ENCODE measurements at regions not wholly inside any gene's neighbourhood (a gene's known extent, or its start where the extent isn't known, plus 50 kb on each side); places are given as distances from the start of the nearest gene placed in this dataset.

DNA sequence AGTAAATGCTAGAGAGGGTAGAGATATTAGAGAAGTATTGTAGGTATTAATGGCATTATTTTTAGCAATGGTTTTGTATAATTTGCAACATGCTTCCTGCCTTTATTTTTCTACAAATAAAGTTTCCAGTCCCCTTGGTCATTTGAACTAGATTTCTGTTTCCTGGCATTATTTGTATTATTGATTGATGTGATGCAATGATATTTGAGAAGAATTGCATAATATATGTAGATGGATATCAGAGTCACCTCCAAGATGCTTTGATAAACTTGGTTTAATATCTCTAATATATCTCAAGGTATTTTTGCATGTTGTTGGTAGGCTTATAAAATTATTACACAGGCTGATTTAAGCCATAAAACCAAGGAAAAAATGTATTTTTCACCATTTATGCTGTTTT lies 1054.5 kb downstream of the SLITRK1 start:
- H3K27me3 ChIP-seq, result no peaks in the 10 kb centered on the region

GRCh38 chr13:82822935-82823334 lies 1059.3 kb downstream of the SLITRK1 start:
- no peak for ATAC-seq
- H3K9me3 ChIP-seq, result no peaks in the 10 kb centered on the region
- H3K4me3 ChIP-seq, result no peak overlapping the region
- H3K27ac ChIP-seq, result no peak overlapping the region
- no peaks in the 10 kb centered on the region for H3K36me3 ChIP-seq
- H3K4me1 ChIP-seq, result no peaks in the 10 kb centered on the region
- WGBS, 2 donors (ENCODE audit: low coverage in 1 of 2), result 90 to 92% methylated on average over 6 to 10 of the region's 10 CpGs
- TF ChIP-seq POLR2AphosphoS5 (IDR thresholded peaks at IDR 0.05) (no peak), POLR2A (IDR thresholded peaks at IDR 0.05) (no peak), EP300 (IDR thresholded peaks at IDR 0.05) (no peak)
- TF ChIP-seq, protein P1, sequence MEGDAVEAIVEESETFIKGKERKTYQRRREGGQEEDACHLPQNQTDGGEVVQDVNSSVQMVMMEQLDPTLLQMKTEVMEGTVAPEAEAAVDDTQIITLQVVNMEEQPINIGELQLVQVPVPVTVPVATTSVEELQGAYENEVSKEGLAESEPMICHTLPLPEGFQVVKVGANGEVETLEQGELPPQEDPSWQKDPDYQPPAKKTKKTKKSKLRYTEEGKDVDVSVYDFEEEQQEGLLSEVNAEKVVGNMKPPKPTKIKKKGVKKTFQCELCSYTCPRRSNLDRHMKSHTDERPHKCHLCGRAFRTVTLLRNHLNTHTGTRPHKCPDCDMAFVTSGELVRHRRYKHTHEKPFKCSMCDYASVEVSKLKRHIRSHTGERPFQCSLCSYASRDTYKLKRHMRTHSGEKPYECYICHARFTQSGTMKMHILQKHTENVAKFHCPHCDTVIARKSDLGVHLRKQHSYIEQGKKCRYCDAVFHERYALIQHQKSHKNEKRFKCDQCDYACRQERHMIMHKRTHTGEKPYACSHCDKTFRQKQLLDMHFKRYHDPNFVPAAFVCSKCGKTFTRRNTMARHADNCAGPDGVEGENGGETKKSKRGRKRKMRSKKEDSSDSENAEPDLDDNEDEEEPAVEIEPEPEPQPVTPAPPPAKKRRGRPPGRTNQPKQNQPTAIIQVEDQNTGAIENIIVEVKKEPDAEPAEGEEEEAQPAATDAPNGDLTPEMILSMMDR (IDR thresholded peaks at IDR 0.05), result no peak
- no peaks in the 10 kb centered on the region for H3K27me3 ChIP-seq

More for the DNA sequence above, 1054.5 kb downstream of the SLITRK1 start:
- H3K9me3 ChIP-seq, result no peaks in the 10 kb centered on the region
- H3K36me3 ChIP-seq, result no peaks in the 10 kb centered on the region
- H3K4me1 ChIP-seq, result no peaks in the 10 kb centered on the region
- H3K4me3 ChIP-seq, result no peak overlapping the region
- no peak overlapping the region for H3K27ac ChIP-seq
- ATAC-seq, result no peak
- TF ChIP-seq POLR2A (IDR thresholded peaks at IDR 0.05), result no peak
- no peak for TF ChIP-seq EP300 (IDR thresholded peaks at IDR 0.05)
- TF ChIP-seq POLR2AphosphoS5 (IDR thresholded peaks at IDR 0.05), result no peak
- TF ChIP-seq, protein P1 (IDR thresholded peaks at IDR 0.05), result no peak

- Histone ChIP-seq H3K36me3 (no peaks in the 10 kb centered on the region), H3K4me3 (no peak overlapping the region), H3K27me3 (no peaks in the 10 kb centered on the region), H3K9me3 (peaks cover 0 to 11% (median 0%) of the 10 kb centered on the region in 3 donors), H3K27ac (no peak overlapping the region), H3K4me1 (no peaks in the 10 kb centered on the region)
- TF ChIP-seq, protein P1 (IDR thresholded peaks at IDR 0.05), result no peak
- no peak for TF ChIP-seq EP300 (IDR thresholded peaks at IDR 0.05)
- no peak for TF ChIP-seq POLR2A (IDR thresholded peaks at IDR 0.05)
- TF ChIP-seq POLR2AphosphoS5 (IDR thresholded peaks at IDR 0.05), result no peak
- ATAC-seq, result no peak
- 63 to 75% methylated on average over 3 of the region's 3 CpGs for WGBS, 2 donors (ENCODE audit: low coverage in 1 of 2)
Measured at GRCh38 chr13:82817133-82817532, 1065.1 kb downstream of the SLITRK1 start.

DNA sequence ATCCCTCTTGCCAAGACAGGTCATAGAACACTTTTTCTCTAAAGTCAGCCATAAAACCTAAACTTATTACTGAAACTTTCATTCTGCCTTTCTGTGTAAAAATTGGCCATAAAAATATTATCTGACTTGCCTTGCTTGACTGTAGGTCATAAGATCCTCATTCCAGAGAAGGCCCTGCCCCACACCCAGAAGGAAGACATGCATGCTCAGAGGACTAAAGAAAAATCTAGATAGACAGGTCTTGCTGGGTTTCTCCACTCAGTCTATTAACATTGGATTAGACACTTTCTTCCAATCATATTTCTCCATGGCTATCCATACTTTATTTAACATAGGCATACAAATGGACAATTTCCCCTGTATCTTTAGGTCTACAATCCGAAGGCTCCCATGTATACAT lies 1066.5 kb downstream of the SLITRK1 start:
- H3K4me3 ChIP-seq, result no peak overlapping the region
- TF ChIP-seq POLR2A (IDR thresholded peaks at IDR 0.05), result no peak
- no peak for TF ChIP-seq POLR2AphosphoS5 (IDR thresholded peaks at IDR 0.05)
- TF ChIP-seq, protein P1 (IDR thresholded peaks at IDR 0.05), result no peak
- H3K4me1 ChIP-seq, result no peaks in the 10 kb centered on the region
- H3K9me3 ChIP-seq, result peaks cover 0 to 11% (median 0%) of the 10 kb centered on the region in 3 donors
- H3K27ac ChIP-seq, result no peak overlapping the region
- H3K36me3 ChIP-seq, result no peaks in the 10 kb centered on the region
- H3K27me3 ChIP-seq, result no peaks in the 10 kb centered on the region
- 40 to 75% methylated on average over 1 of the region's 1 CpG for WGBS, 2 donors (ENCODE audit: low coverage in 1 of 2)
- ATAC-seq, result no peak

- ATAC-seq, result no peak
- H3K27ac ChIP-seq, result no peak overlapping the region
- TF ChIP-seq POLR2AphosphoS5 (IDR thresholded peaks at IDR 0.05), result no peak
- no peak for TF ChIP-seq EP300 (IDR thresholded peaks at IDR 0.05)
- whole genome bisulfite sequencing, 2 donors (ENCODE audit: low coverage in 1 of 2), result 82 to 87% methylated on average over 1 of the region's 1 CpG
- no peak overlapping the region for H3K4me3 ChIP-seq
- no peaks in the 10 kb centered on the region for H3K4me1 ChIP-seq
- H3K36me3 ChIP-seq, result no peaks in the 10 kb centered on the region
- no peaks in the 10 kb centered on the region for H3K27me3 ChIP-seq
- peaks cover 0 to 6% (median 0%) of the 10 kb centered on the region in 3 donors for H3K9me3 ChIP-seq
Measured at GRCh38 chr13:82803341-82803740, 1078.9 kb downstream of the SLITRK1 start.

All from gastroesophageal sphincter (tissue), 4 donors.